Caco-2 (cell line): ENCODE measurements at regions not wholly inside any gene's neighbourhood (a gene's known extent, or its start where the extent isn't known, plus 50 kb on each side); places are given as distances from the start of the nearest gene placed in this dataset.
A peak's percentile ranks its signal among the peaks of the same experiment; 100 is the strongest.

ENCODE experiments used
- BruUV-seq: library from RNA; stranded (reverse); fragments of 400-500 nt; replicated peaks from 2 replicates; lab custom pipeline; 2021; lab: Mats Ljungman, UMichigan
- CTCF ChIA-PET: fragments of 300-600 bp; sonication (Branson Sonifier 250); formaldehyde crosslinking; loops from one replicate; lab custom pipeline; 2022; ENCODE audit warnings: antibody characterized with exemption; lab: Charles Lee
- POLR2A ChIA-PET: fragments of 300-600 bp; sonication (Branson Sonifier 250); formaldehyde crosslinking; loops from one replicate; lab custom pipeline; 2022; ENCODE audit warnings: antibody characterized with exemption; lab: Charles Lee
- DNase-seq, 2 experiments: peaks; one replicate each; pipeline versions ENCODE4 v3.0.0 to v3.0.0-alpha.2; 2020 to 2022
- H3K27me3 ChIP-seq: replicated peaks from 2 replicates; pipeline ENCODE4 v1.6.0; 2011; ENCODE audit warnings: low read length; ENCODE audit not compliant: control insufficient read depth, insufficient read depth
- H3K36me3 ChIP-seq: 2 replicates; pipeline ENCODE4 v1.5.1; 2011; ENCODE audit warnings: low read length; ENCODE audit not compliant: control insufficient read depth, insufficient read depth
- H3K4me1 ChIP-seq: fragments of 250-450 bp; sonication (Bioruptor Pico); 2 replicates; pipeline ENCODE4 v1.5.1; 2020; ENCODE audit warnings: mild to moderate bottlenecking
- H3K4me3 ChIP-seq: 2 replicates; pipeline ENCODE4 v1.5.1; 2011; ENCODE audit warnings: low read depth, mild to moderate bottlenecking, control low read depth, low read length
- H3K9me3 ChIP-seq: fragments of 250-450 bp; sonication (Bioruptor Pico); 2 replicates; pipeline ENCODE4 v1.5.1; 2020; ENCODE audit warnings: mild to moderate bottlenecking, moderate library complexity
- H3K27ac Mint-ChIP-seq: one replicate; pipeline ENCODE4 v1.8.0; 2022; ENCODE audit warnings: mixed read lengths; ENCODE audit not compliant: unreplicated experiment
- H3K27me3 Mint-ChIP-seq: one replicate; pipeline ENCODE4 v1.8.0; 2022; ENCODE audit warnings: mixed read lengths; ENCODE audit not compliant: insufficient read depth, unreplicated experiment
- H3K36me3 Mint-ChIP-seq: one replicate; pipeline ENCODE4 v1.8.0; 2022; ENCODE audit warnings: mild to moderate bottlenecking, mixed read lengths; ENCODE audit not compliant: insufficient read depth, unreplicated experiment
- H3K4me1 Mint-ChIP-seq: one replicate; pipeline ENCODE4 v1.8.0; 2022; ENCODE audit warnings: low read depth, mixed read lengths; ENCODE audit not compliant: unreplicated experiment
- H3K4me3 Mint-ChIP-seq: one replicate; pipeline ENCODE4 v1.8.0; 2022; ENCODE audit warnings: mild to moderate bottlenecking, moderate library complexity, mixed read lengths; ENCODE audit not compliant: unreplicated experiment
- H3K9me3 Mint-ChIP-seq: one replicate; pipeline ENCODE4 v1.8.0; 2022; ENCODE audit warnings: mixed read lengths; ENCODE audit not compliant: unreplicated experiment
- intact Hi-C: fragments of 100-400 bp; cut with micrococcal nuclease; formaldehyde crosslinking; loops from one replicate; pipeline ENCODE4 v1.10.0; 2022; ENCODE audit not compliant: unreplicated experiment
- TF ChIP-seq, protein P1 (sequence below), 2 experiments: fragments of 200-600 bp in 1 of 2; IDR thresholded peaks; 1 replicate in 1 of 2; 2 replicates in 1 of 2; pipeline versions ENCODE4 v1.5.1 to v1.8.0; 2011 to 2022; ENCODE audit warnings: antibody characterized with exemption in 1 of 2, control low read depth in 1 of 2, inconsistent platforms in 1 of 2, low read depth in 1 of 2, low read length in 1 of 2, mild to moderate bottlenecking in 1 of 2, moderate library complexity in 1 of 2; ENCODE audit not compliant: insufficient read depth in 1 of 2, severe bottlenecking in 1 of 2, unreplicated experiment in 1 of 2

- no peaks in the 10 kb centered on the region for H3K27me3 ChIP-seq
- no TSS peak for BruUV-seq
- Mint-ChIP-seq H3K4me1 (no peaks in the 10 kb centered on the region), H3K27me3 (peaks cover 30% of the 10 kb centered on the region), H3K36me3 (no peaks in the 10 kb centered on the region), H3K27ac (no peak overlapping the region), H3K9me3 (no peaks in the 10 kb centered on the region), H3K4me3 (no peak overlapping the region)
- H3K4me1 ChIP-seq, result no peaks in the 10 kb centered on the region
- H3K36me3 ChIP-seq, result no peaks in the 10 kb centered on the region
- CTCF ChIA-PET, result no interaction called here
- intact Hi-C loops, result no loop called here
- DNase-seq, result no peak
- POLR2A ChIA-PET, result no interaction called here
- TF ChIP-seq, protein P1, sequence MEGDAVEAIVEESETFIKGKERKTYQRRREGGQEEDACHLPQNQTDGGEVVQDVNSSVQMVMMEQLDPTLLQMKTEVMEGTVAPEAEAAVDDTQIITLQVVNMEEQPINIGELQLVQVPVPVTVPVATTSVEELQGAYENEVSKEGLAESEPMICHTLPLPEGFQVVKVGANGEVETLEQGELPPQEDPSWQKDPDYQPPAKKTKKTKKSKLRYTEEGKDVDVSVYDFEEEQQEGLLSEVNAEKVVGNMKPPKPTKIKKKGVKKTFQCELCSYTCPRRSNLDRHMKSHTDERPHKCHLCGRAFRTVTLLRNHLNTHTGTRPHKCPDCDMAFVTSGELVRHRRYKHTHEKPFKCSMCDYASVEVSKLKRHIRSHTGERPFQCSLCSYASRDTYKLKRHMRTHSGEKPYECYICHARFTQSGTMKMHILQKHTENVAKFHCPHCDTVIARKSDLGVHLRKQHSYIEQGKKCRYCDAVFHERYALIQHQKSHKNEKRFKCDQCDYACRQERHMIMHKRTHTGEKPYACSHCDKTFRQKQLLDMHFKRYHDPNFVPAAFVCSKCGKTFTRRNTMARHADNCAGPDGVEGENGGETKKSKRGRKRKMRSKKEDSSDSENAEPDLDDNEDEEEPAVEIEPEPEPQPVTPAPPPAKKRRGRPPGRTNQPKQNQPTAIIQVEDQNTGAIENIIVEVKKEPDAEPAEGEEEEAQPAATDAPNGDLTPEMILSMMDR (IDR thresholded peaks at IDR 0.05; ENCODE audit: insufficient read depth in 1 of 2, low read depth in 1 of 2, low read length in 1 of 2, severe bottlenecking in 1 of 2, unreplicated experiment in 1 of 2), result no peak
- no peak overlapping the region for H3K4me3 ChIP-seq
- no peaks in the 10 kb centered on the region for H3K9me3 ChIP-seq
Measured at GRCh38 chr1:36555041-36555440, 72.3 kb upstream of the CSF3R start.

- no TSS peak for BruUV-seq
- Histone ChIP-seq H3K9me3 (no peaks in the 10 kb centered on the region), H3K36me3 (no peaks in the 10 kb centered on the region), H3K4me3 (no peak overlapping the region), H3K27me3 (no peaks in the 10 kb centered on the region), H3K4me1 (no peaks in the 10 kb centered on the region)
- Mint-ChIP-seq H3K9me3 (no peaks in the 10 kb centered on the region), H3K27me3 (peaks cover 30% of the 10 kb centered on the region), H3K4me3 (no peak overlapping the region), H3K36me3 (no peaks in the 10 kb centered on the region), H3K4me1 (no peaks in the 10 kb centered on the region), H3K27ac (no peak overlapping the region)
- CTCF ChIA-PET, result no interaction called here
- intact Hi-C loops, result no loop called here
- POLR2A ChIA-PET, result no interaction called here
- DNase-seq, result no peak
- TF ChIP-seq, protein P1 (IDR thresholded peaks at IDR 0.05; ENCODE audit: insufficient read depth in 1 of 2, low read depth in 1 of 2, low read length in 1 of 2, severe bottlenecking in 1 of 2, unreplicated experiment in 1 of 2), result no peak
Measured at GRCh38 chr1:36554323-36554628, 71.6 kb upstream of the CSF3R start.

GRCh38 chr1:36553591-36554322 lies 71.0 kb upstream of the CSF3R start:
- Mint-ChIP-seq H3K4me1 (no peaks in the 10 kb centered on the region), H3K36me3 (no peaks in the 10 kb centered on the region), H3K27ac (no peak overlapping the region), H3K27me3 (peaks cover 33% of the 10 kb centered on the region), H3K9me3 (no peaks in the 10 kb centered on the region), H3K4me3 (no peak overlapping the region)
- Histone ChIP-seq H3K4me3 (no peak overlapping the region), H3K4me1 (no peaks in the 10 kb centered on the region), H3K27me3 (no peaks in the 10 kb centered on the region), H3K9me3 (no peaks in the 10 kb centered on the region), H3K36me3 (no peaks in the 10 kb centered on the region)
- TF ChIP-seq, protein P1 (IDR thresholded peaks at IDR 0.05; ENCODE audit: insufficient read depth in 1 of 2, low read depth in 1 of 2, low read length in 1 of 2, severe bottlenecking in 1 of 2, unreplicated experiment in 1 of 2), result peak; percentile 41 to 47
- intact Hi-C loops, result no loop called here
- CTCF ChIA-PET, result no interaction called here
- BruUV-seq, result no TSS peak
- DNase-seq, result peak; percentile 66 to 71
- POLR2A ChIA-PET, result no interaction called here
